Smooth muscle cell (in vitro differentiated cells): ENCODE measurements at regions not wholly inside any gene's neighbourhood (a gene's known extent, or its start where the extent isn't known, plus 50 kb on each side); places are given as distances from the start of the nearest gene placed in this dataset.

Source experiments
- DNase-seq: peaks from one replicate; lab custom pipeline; 2025; ENCODE audit not compliant: unreplicated experiment; lab: John Stamatoyannopoulos, UW
- H2AFZ ChIP-seq: fragments of 200-600 bp; sonication (generic); 2 replicates; pipeline ENCODE4 v1.6.0; 2016; ENCODE audit warnings: antibody characterized with exemption, low read depth, mild to moderate bottlenecking
- H3F3A ChIP-seq: fragments of 200-600 bp; sonication (generic); 2 replicates; pipeline ENCODE4 v1.6.0; 2017; ENCODE audit warnings: antibody characterized with exemption, low read depth
- H3K27ac ChIP-seq: fragments of 200-600 bp; sonication (generic); 2 replicates; pipeline ENCODE4 v1.5.1; 2016; ENCODE audit warnings: low read depth, mild to moderate bottlenecking
- H3K27me3 ChIP-seq: fragments of 200-600 bp; sonication (generic); 2 replicates; pipeline ENCODE4 v1.6.1; 2016; ENCODE audit warnings: low read depth, mild to moderate bottlenecking
- H3K36me3 ChIP-seq: fragments of 200-600 bp; sonication (generic); 2 replicates; pipeline ENCODE4 v1.5.1; 2016; ENCODE audit warnings: low read depth
- H3K4me1 ChIP-seq: fragments of 200-600 bp; sonication (generic); 2 replicates; pipeline ENCODE4 v1.5.1; 2016; ENCODE audit warnings: low read depth
- H3K4me2 ChIP-seq: fragments of 200-600 bp; sonication (generic); 2 replicates; pipeline ENCODE4 v1.6.0; 2016; ENCODE audit warnings: mild to moderate bottlenecking
- H3K4me3 ChIP-seq: fragments of 200-600 bp; sonication (generic); 2 replicates; pipeline ENCODE4 v1.5.1; 2016; ENCODE audit warnings: mild to moderate bottlenecking
- H3K79me2 ChIP-seq: fragments of 200-600 bp; sonication (generic); 2 replicates; pipeline ENCODE4 v1.6.0; 2016; ENCODE audit warnings: low read depth, mild to moderate bottlenecking
- H3K9ac ChIP-seq: fragments of 200-600 bp; sonication (generic); 2 replicates; pipeline ENCODE4 v1.6.0; 2016; ENCODE audit warnings: low read depth
- H3K9me3 ChIP-seq: fragments of 200-600 bp; sonication (generic); replicated peaks from 2 replicates; pipeline ENCODE4 v1.5.1; 2016; ENCODE audit warnings: low read depth
- H4K20me1 ChIP-seq: fragments of 200-600 bp; sonication (generic); 2 replicates; pipeline ENCODE4 v1.6.0; 2016; ENCODE audit warnings: low read depth
- CTCF ChIP-seq: fragments of 200-600 bp; sonication (generic); IDR thresholded peaks from 2 replicates; pipeline ENCODE4 v1.5.1; 2017; ENCODE audit warnings: borderline replicate concordance, mild to moderate bottlenecking, antibody characterized with exemption; ENCODE audit not compliant: insufficient read depth, poor library complexity, severe bottlenecking
- WGBS: methylation state at CpG from one replicate; pipeline ENCODE4 v1.1.7; 2016; ENCODE audit warnings: low lambda C conversion rate; 5-methylcytosine and 5-hydroxymethylcytosine counted together

- Histone ChIP-seq H3K9ac (no peak overlapping the region), H3K4me2 (no peak overlapping the region), H2AFZ (peak overlapping the region; percentile 71), H3K4me3 (no peak overlapping the region), H3K27me3 (no peaks in the 10 kb centered on the region), H3F3A (no peaks in the 10 kb centered on the region), H3K27ac (no peak overlapping the region), H3K36me3 (no peaks in the 10 kb centered on the region), H3K9me3 (no peaks in the 10 kb centered on the region), H4K20me1 (no peaks in the 10 kb centered on the region), H3K4me1 (peaks cover 11% of the 10 kb centered on the region), H3K79me2 (no peaks in the 10 kb centered on the region)
- DNase-seq: no peak
- WGBS: 60% methylated on average over 1 of the region's 1 CpG
- no peak for TF ChIP-seq CTCF
These were observed 134.9 kb downstream of the MMUT start for GRCh38 chr6:49328051-49328744.

DNA sequence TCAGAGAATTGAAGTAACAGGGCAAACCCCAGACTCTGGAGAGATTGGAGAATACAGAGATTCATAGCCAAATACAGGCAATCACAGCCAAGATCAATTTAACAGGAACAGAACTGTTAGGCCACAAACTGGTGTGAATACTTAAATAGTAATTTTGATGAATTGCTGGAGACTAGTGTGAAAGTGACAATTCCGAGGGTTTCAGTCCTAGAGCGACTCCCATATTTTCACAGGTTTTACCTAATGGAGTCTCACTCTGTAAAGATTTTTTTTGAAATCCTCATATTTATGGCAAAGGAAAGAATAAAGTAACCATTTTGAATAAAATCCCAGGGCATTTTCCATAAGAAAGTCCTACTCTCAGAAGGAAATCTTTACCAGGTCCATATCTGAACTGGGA, 135.5 kb downstream of the MMUT start:
- H3K27me3 ChIP-seq: no peaks in the 10 kb centered on the region
- no peaks in the 10 kb centered on the region for H3K36me3 ChIP-seq
- H3K4me1 ChIP-seq: peaks cover 11% of the 10 kb centered on the region
- H4K20me1 ChIP-seq: no peaks in the 10 kb centered on the region
- peak overlapping the region; percentile 71 for H2AFZ ChIP-seq
- WGBS: 100% methylated on average over 2 of the region's 2 CpGs
- H3K9ac ChIP-seq: no peak overlapping the region
- H3K27ac ChIP-seq: no peak overlapping the region
- H3F3A ChIP-seq: no peaks in the 10 kb centered on the region
- DNase-seq: no peak
- TF ChIP-seq CTCF: no peak
- H3K4me2 ChIP-seq: no peak overlapping the region
- no peaks in the 10 kb centered on the region for H3K79me2 ChIP-seq
- H3K4me3 ChIP-seq: no peak overlapping the region
- H3K9me3 ChIP-seq: no peaks in the 10 kb centered on the region

- Histone ChIP-seq H3K9me3 (no peaks in the 10 kb centered on the region), H3K79me2 (no peaks in the 10 kb centered on the region), H3K4me3 (no peak overlapping the region), H3K36me3 (no peaks in the 10 kb centered on the region), H3K27me3 (no peaks in the 10 kb centered on the region), H3K27ac (peak overlapping the region; percentile 35), H3K4me2 (peak overlapping the region; percentile 57), H3K4me1 (peaks cover 11% of the 10 kb centered on the region), H3K9ac (no peak overlapping the region), H2AFZ (peak overlapping the region; percentile 71), H3F3A (no peaks in the 10 kb centered on the region), H4K20me1 (no peaks in the 10 kb centered on the region)
- 84% methylated on average over 1 of the region's 1 CpG for WGBS
- TF ChIP-seq CTCF: no peak
- DNase-seq: no peak
These were observed 136.0 kb downstream of the MMUT start for GRCh38 chr6:49327005-49327404.

DNA sequence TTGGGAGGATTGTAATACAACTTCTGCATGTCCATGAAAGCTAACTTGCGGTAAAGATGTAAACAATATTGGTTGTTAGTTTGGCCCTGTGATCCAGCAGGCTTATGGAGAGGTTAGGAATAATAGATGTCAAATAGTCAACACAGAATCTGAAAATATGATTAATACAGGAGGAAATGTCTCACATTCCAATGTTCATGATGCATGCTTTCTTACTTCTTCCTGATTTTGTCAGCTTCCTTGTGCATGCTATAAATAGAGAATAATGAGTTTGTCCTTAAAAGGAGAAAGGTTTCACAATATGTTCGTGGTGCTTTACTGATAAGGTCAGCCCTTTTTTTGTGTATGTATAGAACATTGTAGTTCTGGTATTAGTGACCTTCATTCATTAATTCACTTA, 136.7 kb downstream of the MMUT start:
- no peak overlapping the region for H3K9ac ChIP-seq
- no peaks in the 10 kb centered on the region for H3K9me3 ChIP-seq
- H3K4me2 ChIP-seq: peak overlapping the region; percentile 57
- DNase-seq: no peak
- no peaks in the 10 kb centered on the region for H3K27me3 ChIP-seq
- H3F3A ChIP-seq: no peaks in the 10 kb centered on the region
- WGBS: 13% methylated on average over 2 of the region's 2 CpGs
- H3K4me3 ChIP-seq: no peak overlapping the region
- peak overlapping the region; percentile 66 for H2AFZ ChIP-seq
- H3K36me3 ChIP-seq: no peaks in the 10 kb centered on the region
- no peaks in the 10 kb centered on the region for H4K20me1 ChIP-seq
- TF ChIP-seq CTCF: no peak
- peaks cover 11% of the 10 kb centered on the region for H3K4me1 ChIP-seq
- H3K79me2 ChIP-seq: no peaks in the 10 kb centered on the region
- peak overlapping the region; percentile 35 for H3K27ac ChIP-seq
